ENCODE measurements at regions not wholly inside any gene's neighbourhood (a gene's known extent, or its start where the extent isn't known, plus 50 kb on each side); places are given as distances from the start of the nearest gene placed in this dataset.

- Mint-ChIP-seq H3K4me3 (ENCODE audit: unreplicated experiment) (no peak overlapping the region), H3K36me3 (ENCODE audit: low read depth, unreplicated experiment) (no peaks in the 10 kb centered on the region), H3K4me1 (ENCODE audit: unreplicated experiment) (no peaks in the 10 kb centered on the region), H3K27ac (ENCODE audit: unreplicated experiment) (no peak overlapping the region), H3K27me3 (ENCODE audit: unreplicated experiment) (no peaks in the 10 kb centered on the region), H3K9me3 (ENCODE audit: unreplicated experiment) (no peaks in the 10 kb centered on the region)
- DNase-seq (ENCODE audit: low spot score) = no peak
- TF ChIP-seq CTCF (IDR thresholded peaks at IDR 0.05; ENCODE audit: unreplicated experiment) = no peak
Measured at GRCh38 chr5:174453690-174454089, 270.7 kb upstream of the MSX2 start.

GRCh38 chr5:174454464-174454863, 269.9 kb upstream of the MSX2 start:
- no peak for DNase-seq (ENCODE audit: low spot score)
- no peaks in the 10 kb centered on the region for H3K9me3 Mint-ChIP-seq (ENCODE audit: unreplicated experiment)
- H3K4me3 Mint-ChIP-seq (ENCODE audit: unreplicated experiment) = no peak overlapping the region
- TF ChIP-seq CTCF (IDR thresholded peaks at IDR 0.05; ENCODE audit: unreplicated experiment) = no peak
- H3K4me1 Mint-ChIP-seq (ENCODE audit: unreplicated experiment) = no peaks in the 10 kb centered on the region
- H3K27me3 Mint-ChIP-seq (ENCODE audit: unreplicated experiment) = no peaks in the 10 kb centered on the region
- H3K27ac Mint-ChIP-seq (ENCODE audit: unreplicated experiment) = no peak overlapping the region
- H3K36me3 Mint-ChIP-seq (ENCODE audit: low read depth, unreplicated experiment) = no peaks in the 10 kb centered on the region

GRCh38 chr5:174454890-174455289, 269.5 kb upstream of the MSX2 start:
- TF ChIP-seq CTCF (IDR thresholded peaks at IDR 0.05; ENCODE audit: unreplicated experiment) = no peak
- H3K27ac Mint-ChIP-seq (ENCODE audit: unreplicated experiment) = no peak overlapping the region

GRCh38 chr5:174455301-174455700, 269.1 kb upstream of the MSX2 start:
- Mint-ChIP-seq H3K27me3 (ENCODE audit: unreplicated experiment) (no peaks in the 10 kb centered on the region), H3K4me1 (ENCODE audit: unreplicated experiment) (no peaks in the 10 kb centered on the region), H3K9me3 (ENCODE audit: unreplicated experiment) (no peaks in the 10 kb centered on the region), H3K36me3 (ENCODE audit: low read depth, unreplicated experiment) (no peaks in the 10 kb centered on the region), H3K4me3 (ENCODE audit: unreplicated experiment) (no peak overlapping the region), H3K27ac (ENCODE audit: unreplicated experiment) (no peak overlapping the region)
- no peak for DNase-seq (ENCODE audit: low spot score)
- no peak for TF ChIP-seq CTCF (IDR thresholded peaks at IDR 0.05; ENCODE audit: unreplicated experiment)

More at GRCh38 chr5:174454890-174455289, 269.5 kb upstream of the MSX2 start:
- no peak overlapping the region for H3K4me3 Mint-ChIP-seq (ENCODE audit: unreplicated experiment)
- H3K27me3 Mint-ChIP-seq (ENCODE audit: unreplicated experiment) = no peaks in the 10 kb centered on the region
- H3K9me3 Mint-ChIP-seq (ENCODE audit: unreplicated experiment) = no peaks in the 10 kb centered on the region
- DNase-seq (ENCODE audit: low spot score) = no peak
- no peaks in the 10 kb centered on the region for H3K36me3 Mint-ChIP-seq (ENCODE audit: low read depth, unreplicated experiment)
- H3K4me1 Mint-ChIP-seq (ENCODE audit: unreplicated experiment) = no peaks in the 10 kb centered on the region

- no peaks in the 10 kb centered on the region for H3K27me3 Mint-ChIP-seq (ENCODE audit: unreplicated experiment)
- no peak overlapping the region for H3K27ac Mint-ChIP-seq (ENCODE audit: unreplicated experiment)
- TF ChIP-seq CTCF (IDR thresholded peaks at IDR 0.05; ENCODE audit: unreplicated experiment) = no peak
- H3K9me3 Mint-ChIP-seq (ENCODE audit: unreplicated experiment) = no peaks in the 10 kb centered on the region
- no peak overlapping the region for H3K4me3 Mint-ChIP-seq (ENCODE audit: unreplicated experiment)
- DNase-seq (ENCODE audit: low spot score) = no peak
- H3K4me1 Mint-ChIP-seq (ENCODE audit: unreplicated experiment) = no peaks in the 10 kb centered on the region
- no peaks in the 10 kb centered on the region for H3K36me3 Mint-ChIP-seq (ENCODE audit: low read depth, unreplicated experiment)
Measured at GRCh38 chr5:174457141-174457678, 267.2 kb upstream of the MSX2 start.
